ENCODE measurements at regions not wholly inside any gene's neighbourhood (a gene's known extent, or its start where the extent isn't known, plus 50 kb on each side); places are given as distances from the start of the nearest gene placed in this dataset.

GRCh38 chr2:142827170-142827569 is 50.3 kb upstream of the KYNU start:
- Histone ChIP-seq H3K4me3 (no peak overlapping the region), H3K9me3 (no peaks in the 10 kb centered on the region), H3K36me3 (no peaks in the 10 kb centered on the region), H3K27me3 (no peaks in the 10 kb centered on the region), H3K27ac (no peak overlapping the region), H3K4me1 (no peaks in the 10 kb centered on the region)
- TF ChIP-seq, protein P1, sequence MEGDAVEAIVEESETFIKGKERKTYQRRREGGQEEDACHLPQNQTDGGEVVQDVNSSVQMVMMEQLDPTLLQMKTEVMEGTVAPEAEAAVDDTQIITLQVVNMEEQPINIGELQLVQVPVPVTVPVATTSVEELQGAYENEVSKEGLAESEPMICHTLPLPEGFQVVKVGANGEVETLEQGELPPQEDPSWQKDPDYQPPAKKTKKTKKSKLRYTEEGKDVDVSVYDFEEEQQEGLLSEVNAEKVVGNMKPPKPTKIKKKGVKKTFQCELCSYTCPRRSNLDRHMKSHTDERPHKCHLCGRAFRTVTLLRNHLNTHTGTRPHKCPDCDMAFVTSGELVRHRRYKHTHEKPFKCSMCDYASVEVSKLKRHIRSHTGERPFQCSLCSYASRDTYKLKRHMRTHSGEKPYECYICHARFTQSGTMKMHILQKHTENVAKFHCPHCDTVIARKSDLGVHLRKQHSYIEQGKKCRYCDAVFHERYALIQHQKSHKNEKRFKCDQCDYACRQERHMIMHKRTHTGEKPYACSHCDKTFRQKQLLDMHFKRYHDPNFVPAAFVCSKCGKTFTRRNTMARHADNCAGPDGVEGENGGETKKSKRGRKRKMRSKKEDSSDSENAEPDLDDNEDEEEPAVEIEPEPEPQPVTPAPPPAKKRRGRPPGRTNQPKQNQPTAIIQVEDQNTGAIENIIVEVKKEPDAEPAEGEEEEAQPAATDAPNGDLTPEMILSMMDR (IDR thresholded peaks at IDR 0.05 in 4 of 5, conservative IDR thresholded peaks at IDR 0.05 in 1 of 5) = no peak
- TF ChIP-seq POLR2A (IDR thresholded peaks at IDR 0.05) = no peak
- intact Hi-C loops (cut with DNase I; ENCODE audit: low total_unique reads) (no loop called here), in situ Hi-C loops (cut with MboI; ENCODE audit: low sequenced_read_pairs in 4 of 4) (no loop called here)
- DNase-seq (no peak), ATAC-seq (no peak)

GRCh38 chr2:142825861-142826260 is 51.6 kb upstream of the KYNU start:
- no peak overlapping the region for H3K4me3 ChIP-seq
- no peaks in the 10 kb centered on the region for H3K36me3 ChIP-seq
- ATAC-seq (no peak), DNase-seq (no peak)
- H3K27me3 ChIP-seq = no peaks in the 10 kb centered on the region
- H3K27ac ChIP-seq = no peak overlapping the region
- TF ChIP-seq, protein P1 (IDR thresholded peaks at IDR 0.05 in 4 of 5, conservative IDR thresholded peaks at IDR 0.05 in 1 of 5) = no peak
- no peak for TF ChIP-seq POLR2A (IDR thresholded peaks at IDR 0.05)
- H3K4me1 ChIP-seq = no peaks in the 10 kb centered on the region
- intact Hi-C loops (cut with DNase I; ENCODE audit: low total_unique reads) = no loop called here
- in situ Hi-C loops (cut with MboI; ENCODE audit: low sequenced_read_pairs in 4 of 4) = no loop called here
- no peaks in the 10 kb centered on the region for H3K9me3 ChIP-seq

- intact Hi-C loops (cut with DNase I; ENCODE audit: low total_unique reads) (no loop called here), in situ Hi-C loops (cut with MboI; ENCODE audit: low sequenced_read_pairs in 4 of 4) (no loop called here)
- no peak overlapping the region for H3K27ac ChIP-seq
- TF ChIP-seq, protein P1 (IDR thresholded peaks at IDR 0.05 in 4 of 5, conservative IDR thresholded peaks at IDR 0.05 in 1 of 5) = no peak
- TF ChIP-seq POLR2A (IDR thresholded peaks at IDR 0.05) = no peak
- no peaks in the 10 kb centered on the region for H3K4me1 ChIP-seq
- ATAC-seq = no peak
- H3K27me3 ChIP-seq = no peaks in the 10 kb centered on the region
- H3K4me3 ChIP-seq = no peak overlapping the region
- H3K36me3 ChIP-seq = no peaks in the 10 kb centered on the region
- DNase-seq = no peak
- no peaks in the 10 kb centered on the region for H3K9me3 ChIP-seq
Observed at GRCh38 chr2:142824756-142825155, 52.7 kb upstream of the KYNU start.

DNA sequence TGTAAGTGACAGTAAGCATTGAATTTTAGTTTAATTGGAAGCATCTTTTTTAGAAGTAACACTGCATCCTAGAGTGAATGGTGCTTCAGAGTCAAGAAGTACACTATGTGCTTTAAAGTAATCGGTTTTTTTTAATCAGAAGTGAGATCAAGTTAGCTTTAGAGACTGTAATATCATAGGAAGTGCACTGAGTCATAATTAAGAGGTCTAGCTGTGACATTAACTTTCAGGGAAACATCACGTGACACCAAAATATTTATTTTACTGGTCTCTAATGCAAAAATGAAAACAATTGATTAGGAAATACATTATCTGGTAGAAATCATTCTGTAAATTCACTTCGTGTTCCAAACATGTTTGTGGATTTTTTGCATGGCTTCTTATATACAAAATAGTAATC is 55.3 kb upstream of the KYNU start:
- H3K4me1 ChIP-seq = no peaks in the 10 kb centered on the region
- no peak for ATAC-seq

GRCh38 chr2:142819411-142819810 is 58.1 kb upstream of the KYNU start:
- ATAC-seq (no peak), DNase-seq (no peak)
- H3K4me1 ChIP-seq = no peaks in the 10 kb centered on the region
- intact Hi-C loops (cut with DNase I; ENCODE audit: low total_unique reads) (no loop called here), in situ Hi-C loops (cut with MboI; ENCODE audit: low sequenced_read_pairs in 4 of 4) (no loop called here)
- no peak overlapping the region for H3K27ac ChIP-seq
- TF ChIP-seq, protein P1 (IDR thresholded peaks at IDR 0.05 in 4 of 5, conservative IDR thresholded peaks at IDR 0.05 in 1 of 5) = no peak
- TF ChIP-seq POLR2A (IDR thresholded peaks at IDR 0.05) = no peak
- H3K9me3 ChIP-seq = no peaks in the 10 kb centered on the region
- no peak overlapping the region for H3K4me3 ChIP-seq
- H3K27me3 ChIP-seq = no peaks in the 10 kb centered on the region
- H3K36me3 ChIP-seq = no peaks in the 10 kb centered on the region

More for the DNA sequence above, 55.3 kb upstream of the KYNU start:
- in situ Hi-C loops (cut with MboI; ENCODE audit: low sequenced_read_pairs in 4 of 4) = no loop called here
- intact Hi-C loops (cut with DNase I; ENCODE audit: low total_unique reads) = no loop called here
- no peak overlapping the region for H3K4me3 ChIP-seq
- H3K27me3 ChIP-seq = no peaks in the 10 kb centered on the region
- TF ChIP-seq, protein P1 (IDR thresholded peaks at IDR 0.05 in 4 of 5, conservative IDR thresholded peaks at IDR 0.05 in 1 of 5) = no peak
- TF ChIP-seq POLR2A (IDR thresholded peaks at IDR 0.05) = no peak
- H3K27ac ChIP-seq = no peak overlapping the region
- H3K36me3 ChIP-seq = no peaks in the 10 kb centered on the region
- H3K9me3 ChIP-seq = no peaks in the 10 kb centered on the region
- DNase-seq = no peak

Data from gastrocnemius medialis (tissue), 4 donors.